SU-DHL-6 (cell line): ENCODE measurements at regions not wholly inside any gene's neighbourhood (a gene's known extent, or its start where the extent isn't known, plus 50 kb on each side); places are given as distances from the start of the nearest gene placed in this dataset.

ENCODE experiments used
- CTCF ChIP-seq: fragments of 200-600 bp; sonication (generic); IDR thresholded peaks from one replicate; pipeline ENCODE4 v1.5.1; 2017; ENCODE audit warnings: antibody characterized with exemption, mild to moderate bottlenecking, low read length, moderate library complexity; ENCODE audit not compliant: insufficient read depth, poor library complexity, severe bottlenecking
- EZH2phosphoT487 ChIP-seq: fragments of 200-600 bp; sonication (generic), shearing (Covaris generic); conservative IDR thresholded peaks from 2 replicates; pipeline ENCODE4 v1.6.1; 2018; ENCODE audit warnings: mild to moderate bottlenecking, antibody characterized with exemption, low read length, moderate library complexity, mixed read lengths

- no peak for TF ChIP-seq CTCF
- TF ChIP-seq EZH2phosphoT487, result no peak
Measured at GRCh38 chr14:106304271-106304670, 777.9 kb downstream of the TMEM121 start.
